CD14-positive monocyte (primary cell): ENCODE measurements at regions not wholly inside any gene's neighbourhood (a gene's known extent, or its start where the extent isn't known, plus 50 kb on each side); places are given as distances from the start of the nearest gene placed in this dataset.

ENCODE experiments used
- DNase-seq, 3 donors: peaks; one replicate each; pipeline ENCODE4 v3.0.0-alpha.2; 2011 to 2022
- H2AFZ ChIP-seq: 2 replicates; pipeline ENCODE4 v1.6.0; 2012; ENCODE audit warnings: mild to moderate bottlenecking, low read depth, low read length, inconsistent platforms; ENCODE audit not compliant: insufficient read depth, poor library complexity, severe bottlenecking
- H3K27ac ChIP-seq, 2 donors: 1 replicate in 1 of 2; 2 replicates in 1 of 2; pipeline ENCODE4 v1.5.1; 2012 to 2013; ENCODE audit warnings: low read length in 2 of 2, control low read depth in 1 of 2, inconsistent platforms in 1 of 2, low read depth in 1 of 2, mild to moderate bottlenecking in 1 of 2
- H3K27me3 ChIP-seq, 2 donors: one replicate each; pipeline versions ENCODE4 v1.6.0 to v1.6.1; 2011 to 2013; ENCODE audit warnings: low read length in 2 of 2; ENCODE audit not compliant: control insufficient read depth in 2 of 2, insufficient read depth in 2 of 2
- H3K36me3 ChIP-seq, 2 donors: replicated peaks in 1 of 2; 1 replicate in 1 of 2; 2 replicates in 1 of 2; pipeline versions ENCODE4 v1.5.1 to v1.6.1; 2012 to 2013; ENCODE audit warnings: low read length in 2 of 2, control low read depth in 1 of 2, inconsistent platforms in 1 of 2, mild to moderate bottlenecking in 1 of 2; ENCODE audit not compliant: insufficient read depth in 2 of 2, control insufficient read depth in 1 of 2
- H3K4me1 ChIP-seq, 2 donors: 1 replicate in 1 of 2; 2 replicates in 1 of 2; pipeline versions ENCODE4 v1.5.1 to v1.6.1; 2012 to 2013; ENCODE audit warnings: low read length in 2 of 2, control low read depth in 1 of 2, inconsistent platforms in 1 of 2, mild to moderate bottlenecking in 1 of 2, moderate library complexity in 1 of 2; ENCODE audit not compliant: insufficient read depth in 2 of 2, control insufficient read depth in 1 of 2
- H3K4me2 ChIP-seq: replicated peaks from 2 replicates; pipeline ENCODE3; 2012; ENCODE audit warnings: low read length, moderate library complexity, mild to moderate bottlenecking; ENCODE audit not compliant: poor library complexity, severe bottlenecking; ENCODE audit errors: extremely low read depth
- H3K4me3 ChIP-seq, 3 experiments: fragments of 200-600 bp in 1 of 3; sonication (generic) in 1 of 3; replicated peaks in 1 of 3; 1 replicate in 2 of 3; 2 replicates in 1 of 3; pipeline ENCODE4 v1.5.1; 2011 to 2013; ENCODE audit warnings: low read length in 3 of 3, mild to moderate bottlenecking in 3 of 3, control low read depth in 2 of 3, low read depth in 2 of 3, inconsistent platforms in 1 of 3, moderate library complexity in 1 of 3
- H3K79me2 ChIP-seq: 2 replicates; pipeline ENCODE4 v1.6.0; 2012; ENCODE audit warnings: mild to moderate bottlenecking, control low read depth, inconsistent platforms, low read length, moderate library complexity; ENCODE audit not compliant: insufficient read depth
- H3K9ac ChIP-seq: 2 replicates; pipeline ENCODE4 v1.6.0; 2017; ENCODE audit warnings: low read length, mild to moderate bottlenecking; ENCODE audit not compliant: insufficient read depth, poor library complexity, severe bottlenecking
- H3K9me3 ChIP-seq, 2 donors: replicated peaks in 1 of 2; 1 replicate in 1 of 2; 2 replicates in 1 of 2; pipeline versions ENCODE4 v1.5.1 to v1.6.1; 2012 to 2013; ENCODE audit warnings: low read length in 2 of 2, control low read depth in 1 of 2; ENCODE audit not compliant: control insufficient read depth in 1 of 2, insufficient read depth in 1 of 2
- H4K20me1 ChIP-seq: 2 replicates; pipeline ENCODE4 v1.6.0; 2012; ENCODE audit warnings: mild to moderate bottlenecking, low read length, control low read depth, moderate library complexity; ENCODE audit not compliant: insufficient read depth
- H3K27ac Mint-ChIP-seq, 7 donors: one replicate each; pipeline ENCODE4 v1.8.0; 2020; ENCODE audit warnings: mild to moderate bottlenecking in 7 of 7, mixed read lengths in 7 of 7, moderate library complexity in 6 of 7, inconsistent platforms in 2 of 7
- H3K27me3 Mint-ChIP-seq, 3 donors: one replicate each; pipeline ENCODE4 v1.8.0; 2021 to 2022; ENCODE audit warnings: low read depth in 3 of 3, mild to moderate bottlenecking in 3 of 3, mixed read lengths in 3 of 3, moderate library complexity in 3 of 3, inconsistent platforms in 1 of 3
- H3K36me3 Mint-ChIP-seq, 2 donors: one replicate each; pipeline ENCODE4 v1.8.0; 2020; ENCODE audit warnings: mixed read lengths in 2 of 2, inconsistent platforms in 1 of 2, mild to moderate bottlenecking in 1 of 2
- H3K4me1 Mint-ChIP-seq: one replicate; pipeline ENCODE4 v1.8.0; 2020; ENCODE audit warnings: mild to moderate bottlenecking, mixed read lengths
- H3K4me3 Mint-ChIP-seq, 2 donors: one replicate each; pipeline ENCODE4 v1.8.0; 2020; ENCODE audit warnings: mild to moderate bottlenecking in 2 of 2, mixed read lengths in 2 of 2, moderate library complexity in 1 of 2
- H3K9me3 Mint-ChIP-seq, 7 donors: one replicate each; pipeline ENCODE4 v1.8.0; 2020 to 2022; ENCODE audit warnings: mixed read lengths in 7 of 7, mild to moderate bottlenecking in 6 of 7, moderate library complexity in 6 of 7, inconsistent platforms in 2 of 7
- WGBS: methylation state at CpG from one replicate; pipeline ENCODE4 v1.1.5; 2013; ENCODE audit warnings: missing lambda C conversion rate; ENCODE audit not compliant: insufficient coverage; 5-methylcytosine and 5-hydroxymethylcytosine counted together
- intact Hi-C, 2 donors: fragments of 100-400 bp; cut with micrococcal nuclease; formaldehyde crosslinking; loops; one replicate each; pipeline versions ENCODE4 v1.15.0 to v1.15.1; 2023
- TF ChIP-seq, protein P1 (sequence below): fragments of 200-600 bp; IDR thresholded peaks from one replicate; pipeline ENCODE4 v1.8.0; 2022; ENCODE audit warnings: antibody characterized with exemption, mild to moderate bottlenecking

GRCh38 chr10:64345856-64346255, 824.7 kb downstream of the REEP3 start:
- no peaks in the 10 kb centered on the region for H3K79me2 ChIP-seq
- no peak for DNase-seq
- H3K36me3 ChIP-seq = no peaks in the 10 kb centered on the region
- Mint-ChIP-seq H3K36me3 (no peaks in the 10 kb centered on the region), H3K4me1 (no peaks in the 10 kb centered on the region), H3K4me3 (no peak overlapping the region), H3K27me3 (no peaks in the 10 kb centered on the region), H3K27ac (no peak overlapping the region), H3K9me3 (peaks cover 0 to 8% (median 0%) of the 10 kb centered on the region in 7 donors)
- no peaks in the 10 kb centered on the region for H4K20me1 ChIP-seq
- H3K4me2 ChIP-seq = no peak overlapping the region
- no peak overlapping the region for H3K4me3 ChIP-seq
- TF ChIP-seq, protein P1, sequence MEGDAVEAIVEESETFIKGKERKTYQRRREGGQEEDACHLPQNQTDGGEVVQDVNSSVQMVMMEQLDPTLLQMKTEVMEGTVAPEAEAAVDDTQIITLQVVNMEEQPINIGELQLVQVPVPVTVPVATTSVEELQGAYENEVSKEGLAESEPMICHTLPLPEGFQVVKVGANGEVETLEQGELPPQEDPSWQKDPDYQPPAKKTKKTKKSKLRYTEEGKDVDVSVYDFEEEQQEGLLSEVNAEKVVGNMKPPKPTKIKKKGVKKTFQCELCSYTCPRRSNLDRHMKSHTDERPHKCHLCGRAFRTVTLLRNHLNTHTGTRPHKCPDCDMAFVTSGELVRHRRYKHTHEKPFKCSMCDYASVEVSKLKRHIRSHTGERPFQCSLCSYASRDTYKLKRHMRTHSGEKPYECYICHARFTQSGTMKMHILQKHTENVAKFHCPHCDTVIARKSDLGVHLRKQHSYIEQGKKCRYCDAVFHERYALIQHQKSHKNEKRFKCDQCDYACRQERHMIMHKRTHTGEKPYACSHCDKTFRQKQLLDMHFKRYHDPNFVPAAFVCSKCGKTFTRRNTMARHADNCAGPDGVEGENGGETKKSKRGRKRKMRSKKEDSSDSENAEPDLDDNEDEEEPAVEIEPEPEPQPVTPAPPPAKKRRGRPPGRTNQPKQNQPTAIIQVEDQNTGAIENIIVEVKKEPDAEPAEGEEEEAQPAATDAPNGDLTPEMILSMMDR = no peak
- H3K9ac ChIP-seq = no peak overlapping the region
- no peaks in the 10 kb centered on the region for H3K27me3 ChIP-seq
- H2AFZ ChIP-seq = no peak overlapping the region
- intact Hi-C loops = no loop called here
- no peak overlapping the region for H3K27ac ChIP-seq
- H3K9me3 ChIP-seq = no peaks in the 10 kb centered on the region
- no peaks in the 10 kb centered on the region for H3K4me1 ChIP-seq

DNA sequence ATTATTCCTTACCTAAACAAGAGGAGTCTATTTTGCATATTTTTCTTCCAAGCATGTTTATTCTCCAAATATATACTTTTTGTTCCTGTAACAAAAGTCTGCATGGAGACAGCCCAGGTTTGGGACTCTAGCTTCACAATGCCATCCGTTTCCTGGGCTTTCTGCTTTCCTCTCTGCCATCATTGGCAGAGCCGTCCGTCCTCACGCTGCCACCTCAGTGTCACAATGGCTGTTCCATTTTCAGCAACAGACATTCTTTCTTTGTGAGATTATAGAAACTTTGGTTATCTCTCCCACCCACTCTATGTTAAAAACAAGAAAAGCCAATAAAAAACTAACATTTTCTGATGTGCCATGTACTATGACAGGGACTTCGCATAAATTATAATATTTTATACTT, 825.2 kb downstream of the REEP3 start:
- Histone ChIP-seq H3K27me3 (no peaks in the 10 kb centered on the region), H2AFZ (no peak overlapping the region), H3K4me2 (no peak overlapping the region), H3K9ac (no peak overlapping the region), H4K20me1 (no peaks in the 10 kb centered on the region), H3K36me3 (no peaks in the 10 kb centered on the region), H3K9me3 (no peaks in the 10 kb centered on the region), H3K27ac (no peak overlapping the region), H3K4me1 (no peaks in the 10 kb centered on the region), H3K79me2 (no peaks in the 10 kb centered on the region), H3K4me3 (no peak overlapping the region)
- no peaks in the 10 kb centered on the region for H3K27me3 Mint-ChIP-seq
- no peak overlapping the region for H3K27ac Mint-ChIP-seq
- no peak for DNase-seq
- TF ChIP-seq, protein P1 = no peak
- no peaks in the 10 kb centered on the region for H3K4me1 Mint-ChIP-seq
- WGBS = no CpG with 5 or more reads among the region's 5 CpGs
- no peaks in the 10 kb centered on the region for H3K36me3 Mint-ChIP-seq
- intact Hi-C loops = no loop called here
- H3K9me3 Mint-ChIP-seq = peaks cover 0 to 8% (median 0%) of the 10 kb centered on the region in 7 donors
- H3K4me3 Mint-ChIP-seq = no peak overlapping the region
